B cell (primary cell): ENCODE measurements at regions not wholly inside any gene's neighbourhood (a gene's known extent, or its start where the extent isn't known, plus 50 kb on each side); places are given as distances from the start of the nearest gene placed in this dataset.

ENCODE experiments used
- ATAC-seq: fragments of 200-7000 bp; cut with Tn5 transposase; one replicate; pipeline ENCODE4 v1.10.0; 2021; ENCODE audit warnings: low read depth, mild to moderate bottlenecking, moderate number of reproducible peaks, moderate library complexity
- CTCF ChIA-PET: fragments of 350-600 bp; sonication (Branson Sonifier 250); formaldehyde crosslinking; loops from one replicate; lab custom pipeline; 2021; ENCODE audit warnings: antibody characterized with exemption, inconsistent platforms; lab: Charles Lee
- POLR2A ChIA-PET: fragments of 350-600 bp; sonication (Branson Sonifier 250); formaldehyde crosslinking; loops from one replicate; lab custom pipeline; 2021; ENCODE audit warnings: antibody characterized with exemption; lab: Charles Lee
- DNase-seq: peaks from one replicate; pipeline ENCODE4 v3.0.0; 2013
- H2AFZ ChIP-seq: 2 replicates; pipeline ENCODE4 v1.6.1; 2012; ENCODE audit warnings: mild to moderate bottlenecking, low read depth, low read length; ENCODE audit not compliant: insufficient read depth, poor library complexity, severe bottlenecking
- H3K27ac ChIP-seq, 2 donors: 1 replicate in 1 of 2; 2 replicates in 1 of 2; pipeline ENCODE4 v1.5.1; 2012 to 2013; ENCODE audit warnings: low read length in 2 of 2, mild to moderate bottlenecking in 2 of 2, moderate library complexity in 1 of 2
- H3K27me3 ChIP-seq, 4 experiments: fragments of 200-600 bp in 1 of 4; sonication (generic) in 1 of 4; replicated peaks in 1 of 4; 1 replicate in 2 of 4; 2 replicates in 2 of 4; pipeline versions ENCODE4 v1.6.1 to v1.7.0; 2013 to 2016; ENCODE audit warnings: low read length in 3 of 4, mild to moderate bottlenecking in 2 of 4, mixed read lengths in 1 of 4, moderate library complexity in 1 of 4; ENCODE audit not compliant: insufficient read depth in 4 of 4, control insufficient read depth in 3 of 4; ENCODE audit errors: control extremely low read depth in 1 of 4
- H3K36me3 ChIP-seq, 2 experiments: replicated peaks in 1 of 2; 1 replicate in 1 of 2; 2 replicates in 1 of 2; pipeline versions ENCODE4 v1.6.1 to v1.7.1; 2013; ENCODE audit warnings: low read length in 1 of 2; ENCODE audit not compliant: insufficient read depth in 2 of 2, control insufficient read depth in 1 of 2; ENCODE audit errors: control extremely low read depth in 1 of 2, extremely low read depth in 1 of 2
- H3K4me1 ChIP-seq, 2 donors: fragments of 200-600 bp in 1 of 2; sonication (generic) in 1 of 2; 1 replicate in 1 of 2; 2 replicates in 1 of 2; pipeline versions ENCODE4 v1.5.1 to v1.6.1; 2013 to 2017; ENCODE audit warnings: low read length in 2 of 2; ENCODE audit not compliant: control insufficient read depth in 2 of 2, insufficient read depth in 2 of 2
- H3K4me2 ChIP-seq: replicated peaks from 2 replicates; pipeline ENCODE3; 2012; ENCODE audit warnings: mild to moderate bottlenecking, low read depth, low read length; ENCODE audit not compliant: poor library complexity, severe bottlenecking
- H3K4me3 ChIP-seq, 5 experiments: fragments of 200-600 bp in 1 of 5; sonication (generic) in 1 of 5; 1 replicate in 3 of 5; 2 replicates in 2 of 5; pipeline versions ENCODE4 v1.5.1 to v1.7.0; 2011 to 2016; ENCODE audit warnings: low read length in 4 of 5, mild to moderate bottlenecking in 4 of 5, low read depth in 2 of 5, control low read depth in 1 of 5, moderate library complexity in 1 of 5; ENCODE audit not compliant: insufficient read depth in 1 of 5; ENCODE audit errors: control extremely low read depth in 1 of 5, extremely low read depth in 1 of 5
- H3K79me2 ChIP-seq: fragments of 200-600 bp; sonication (generic); one replicate; pipeline ENCODE4 v1.6.0; 2016; ENCODE audit warnings: low read length; ENCODE audit not compliant: control insufficient read depth, insufficient read depth
- H3K9ac ChIP-seq: fragments of 200-600 bp; sonication (generic); 2 replicates; pipeline ENCODE4 v1.6.1; 2017; ENCODE audit warnings: mild to moderate bottlenecking, low read length, moderate library complexity
- H3K9me3 ChIP-seq, 3 donors: one replicate each; pipeline versions ENCODE4 v1.6.1 to v1.7.1; 2013; ENCODE audit warnings: low read length in 2 of 3; ENCODE audit not compliant: control insufficient read depth in 2 of 3, insufficient read depth in 1 of 3; ENCODE audit errors: control extremely low read depth in 1 of 3
- H4K20me1 ChIP-seq: 2 replicates; pipeline ENCODE4 v1.6.0; 2012; ENCODE audit warnings: mild to moderate bottlenecking, low read length; ENCODE audit not compliant: insufficient read depth, control insufficient read depth, poor library complexity, severe bottlenecking
- H3K27ac Mint-ChIP-seq: one replicate; pipeline ENCODE4 v1.8.0; 2021; ENCODE audit warnings: mixed read lengths
- H3K27me3 Mint-ChIP-seq: one replicate; pipeline ENCODE4 v1.8.0; 2021; ENCODE audit warnings: mixed read lengths
- H3K4me1 Mint-ChIP-seq: one replicate; pipeline ENCODE4 v1.8.0; 2021; ENCODE audit warnings: mixed read lengths
- H3K4me3 Mint-ChIP-seq: one replicate; pipeline ENCODE4 v1.8.0; 2021; ENCODE audit warnings: mixed read lengths
- H3K9me3 Mint-ChIP-seq: one replicate; pipeline ENCODE4 v1.8.0; 2022; ENCODE audit warnings: mixed read lengths; ENCODE audit not compliant: insufficient read depth
- CTCF ChIP-seq: fragments of 200-600 bp; IDR thresholded peaks from one replicate; pipeline ENCODE4 v1.8.0; 2022; ENCODE audit warnings: antibody characterized with exemption, mild to moderate bottlenecking
- EZH2 ChIP-seq: IDR thresholded peaks from 2 replicates; pipeline ENCODE4 v1.6.1; 2012; ENCODE audit warnings: borderline replicate concordance, low read depth, mild to moderate bottlenecking, moderate library complexity, low read length; ENCODE audit not compliant: insufficient read depth, poor library complexity, severe bottlenecking
- WGBS: methylation state at CpG from one replicate; pipeline ENCODE4 v1.1.5; 2013; ENCODE audit warnings: missing lambda C conversion rate; ENCODE audit not compliant: insufficient coverage; 5-methylcytosine and 5-hydroxymethylcytosine counted together
- intact Hi-C: fragments of 100-400 bp; cut with micrococcal nuclease; formaldehyde crosslinking; loops from one replicate; pipeline ENCODE4 v1.10.0; 2022

GRCh38 chr20:40276301-40276700 lies 412.7 kb downstream of the MAFB start:
- POLR2A ChIA-PET: no interaction called here
- DNase-seq: no peak
- WGBS: 96% methylated on average over 4 of the region's 4 CpGs
- Histone ChIP-seq H4K20me1 (no peaks in the 10 kb centered on the region), H3K27ac (no peak overlapping the region), H3K79me2 (no peaks in the 10 kb centered on the region), H3K4me1 (no peaks in the 10 kb centered on the region), H3K36me3 (no peaks in the 10 kb centered on the region), H3K27me3 (no peaks in the 10 kb centered on the region), H3K4me3 (no peak overlapping the region), H3K4me2 (no peak overlapping the region), H3K9ac (no peak overlapping the region), H3K9me3 (peaks cover 0 to 3% (median 0%) of the 10 kb centered on the region in 3 donors), H2AFZ (no peak overlapping the region)
- CTCF ChIA-PET: no interaction called here
- Mint-ChIP-seq H3K4me3 (no peak overlapping the region), H3K4me1 (no peaks in the 10 kb centered on the region), H3K27ac (no peak overlapping the region), H3K9me3 (no peaks in the 10 kb centered on the region), H3K27me3 (peaks cover 6% of the 10 kb centered on the region)
- no peak for ATAC-seq
- TF ChIP-seq EZH2 (no peak), CTCF (no peak)
- intact Hi-C loops: no loop called here

GRCh38 chr20:40275738-40276137 lies 413.3 kb downstream of the MAFB start:
- TF ChIP-seq CTCF (no peak), EZH2 (no peak)
- H3K4me1 ChIP-seq: no peaks in the 10 kb centered on the region
- intact Hi-C loops: no loop called here
- no peak overlapping the region for H2AFZ ChIP-seq
- no peaks in the 10 kb centered on the region for H3K79me2 ChIP-seq
- Mint-ChIP-seq H3K4me1 (no peaks in the 10 kb centered on the region), H3K27ac (no peak overlapping the region), H3K9me3 (no peaks in the 10 kb centered on the region), H3K27me3 (peaks cover 6% of the 10 kb centered on the region), H3K4me3 (no peak overlapping the region)
- no peaks in the 10 kb centered on the region for H3K36me3 ChIP-seq
- ChIA-PET POLR2A (no interaction called here), CTCF (no interaction called here)
- peaks cover 0 to 3% (median 0%) of the 10 kb centered on the region in 3 donors for H3K9me3 ChIP-seq
- H3K4me2 ChIP-seq: no peak overlapping the region
- WGBS: 83% methylated on average over 4 of the region's 10 CpGs
- no peaks in the 10 kb centered on the region for H4K20me1 ChIP-seq
- H3K27me3 ChIP-seq: no peaks in the 10 kb centered on the region
- no peak overlapping the region for H3K4me3 ChIP-seq
- no peak overlapping the region for H3K27ac ChIP-seq
- ATAC-seq (no peak), DNase-seq (no peak)
- H3K9ac ChIP-seq: no peak overlapping the region
